Pons (tissue), 1 donor: ENCODE measurements at regions not wholly inside any gene's neighbourhood (a gene's known extent, or its start where the extent isn't known, plus 50 kb on each side); places are given as distances from the start of the nearest gene placed in this dataset.

Experiments used
- DNase-seq: peaks from one replicate; pipeline ENCODE4 v3.0.0-alpha.2; 2016; ENCODE audit warnings: low spot score

DNA sequence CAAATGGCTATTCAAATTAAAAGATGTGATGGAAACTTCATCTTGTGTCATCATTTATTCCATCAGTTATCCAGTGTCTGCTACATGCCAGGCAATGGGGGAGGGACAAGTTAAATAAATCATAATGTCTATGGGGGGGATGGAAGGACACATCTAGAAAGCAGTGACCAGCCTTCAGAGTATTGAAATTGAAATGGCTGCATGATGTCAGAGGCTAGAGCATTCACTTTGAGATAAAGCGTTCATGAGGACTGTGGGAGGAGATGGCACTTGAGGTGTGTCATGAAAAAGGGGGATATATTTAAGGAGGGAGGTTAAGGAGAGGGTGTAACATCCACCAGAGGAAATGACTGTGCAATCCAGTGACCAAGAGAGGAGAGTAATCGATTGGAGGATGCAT, 50.6 kb downstream of the SLIT2 start:
- DNase-seq = no peak

DNA sequence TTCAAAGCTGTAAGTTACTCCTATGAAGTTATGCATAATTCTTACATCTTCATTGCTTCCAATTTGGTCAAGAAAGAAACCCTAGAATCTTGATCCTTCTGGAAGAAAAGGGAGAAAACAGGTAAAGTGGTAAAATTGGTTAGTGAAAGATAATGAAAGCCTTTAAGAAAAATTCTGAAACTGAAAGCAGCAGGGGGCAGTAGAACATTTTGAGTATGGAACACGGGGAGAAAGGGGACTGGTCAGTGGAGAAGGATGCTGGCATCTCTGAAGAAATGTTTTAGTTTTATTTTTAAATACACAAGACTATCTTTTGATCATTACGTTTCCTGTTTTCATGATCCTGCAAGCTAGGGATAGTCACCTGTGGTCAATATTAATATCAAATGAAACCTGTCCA, 54.3 kb downstream of the SLIT2 start:
- DNase-seq = peak; percentile 87

GRCh38 chr4:20311856-20312255, 60.2 kb downstream of the SLIT2 start:
- DNase-seq = no peak

GRCh38 chr4:20313237-20314030, 61.7 kb downstream of the SLIT2 start:
- DNase-seq = no peak

- peak; percentile 73 for DNase-seq
Observed at GRCh38 chr4:20317424-20317985, 65.8 kb downstream of the SLIT2 start.

DNA sequence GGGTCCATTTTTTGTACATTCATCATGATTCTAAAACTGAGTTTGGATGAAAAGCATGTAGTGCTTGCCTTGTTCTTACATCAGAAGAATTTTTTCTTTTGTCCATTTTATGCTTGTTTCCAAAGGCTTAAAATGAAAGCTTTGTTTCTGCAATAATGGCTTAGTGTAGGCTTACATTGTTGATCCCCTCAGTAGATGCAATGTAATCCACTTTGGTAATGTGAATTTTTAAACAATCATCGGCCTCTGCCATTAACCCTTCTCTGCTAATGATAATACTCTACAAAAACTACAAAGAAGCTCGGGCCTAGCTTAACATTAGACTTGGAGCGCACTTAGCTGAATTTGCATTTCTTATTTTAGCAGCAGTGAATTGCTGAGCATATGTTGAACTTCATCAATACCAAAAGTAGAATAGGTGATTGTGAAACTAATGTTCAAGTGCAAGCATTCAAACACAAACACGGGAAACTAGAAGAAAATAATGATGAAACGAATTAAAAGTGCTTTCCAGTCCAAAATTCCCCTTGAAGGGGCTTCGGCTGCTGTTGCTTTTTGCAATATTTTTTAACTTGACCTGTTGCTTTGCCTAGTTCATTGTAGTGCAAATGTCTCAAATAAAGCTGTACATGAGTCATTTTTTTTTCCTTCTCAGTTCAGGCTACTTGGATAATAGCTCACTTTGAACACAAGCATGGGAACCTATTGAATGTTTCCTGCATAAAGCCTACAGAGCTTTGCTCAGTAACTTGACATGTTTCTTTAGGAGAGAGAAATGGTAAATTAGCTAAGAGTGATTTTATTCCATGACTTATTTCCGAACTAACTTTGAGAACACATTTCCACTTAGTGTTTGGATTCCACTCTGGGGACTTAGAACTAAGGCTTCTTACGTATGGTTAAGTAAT, 66.5 kb downstream of the SLIT2 start:
- peak; percentile 94 for DNase-seq

DNA sequence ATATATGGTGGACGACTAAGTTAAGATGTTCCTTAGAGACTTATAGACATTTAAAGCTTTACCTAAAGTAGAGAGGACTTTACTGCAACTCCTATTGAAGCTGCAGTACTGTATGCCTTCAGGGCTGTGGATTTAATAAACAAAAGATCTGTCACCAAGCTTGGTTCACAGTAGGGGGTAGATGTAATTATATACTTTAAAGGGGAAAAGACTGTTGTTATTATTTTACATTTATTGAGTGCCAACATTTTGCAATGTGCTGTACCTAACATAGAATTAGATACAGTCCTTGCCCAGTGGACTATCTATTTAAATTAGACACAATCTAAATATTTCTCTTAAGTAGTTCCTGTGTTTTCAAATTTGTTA, 67.2 kb downstream of the SLIT2 start:
- DNase-seq = no peak

DNA sequence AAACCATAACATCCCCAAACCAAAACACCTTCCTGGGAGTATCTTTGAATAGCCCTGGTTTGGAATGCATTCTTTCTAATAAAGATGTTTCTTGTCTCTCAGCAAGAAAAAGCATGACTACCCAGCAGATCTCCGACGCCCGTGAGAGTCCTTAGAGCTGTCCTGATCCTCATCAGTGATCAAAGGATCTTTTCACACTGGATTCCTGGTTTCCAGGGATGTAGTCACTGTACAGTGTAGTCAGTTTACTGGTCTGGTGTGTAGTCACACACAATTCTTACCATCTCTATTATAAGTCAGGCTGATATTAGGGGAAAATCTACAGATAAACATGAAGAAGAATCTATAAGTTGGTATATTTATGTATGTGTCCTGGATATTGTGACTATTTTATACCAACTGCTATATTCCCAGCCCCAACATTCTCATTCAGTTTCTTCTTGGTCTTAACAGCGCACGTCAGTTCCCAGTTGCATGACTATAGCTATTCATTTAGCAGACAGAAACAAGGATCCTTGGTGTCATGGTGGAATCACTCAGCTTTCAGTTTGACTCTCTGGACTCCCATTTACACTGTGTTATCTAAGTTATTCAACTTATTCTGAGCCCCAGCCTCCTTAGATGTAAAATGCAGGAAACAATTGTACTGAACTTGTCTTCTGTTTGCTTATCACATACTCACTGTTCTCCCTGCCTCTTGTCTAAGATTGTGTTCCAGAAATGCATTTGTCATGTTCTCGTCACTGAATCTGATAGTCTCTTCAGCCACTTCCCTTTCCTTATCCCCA, 68.3 kb downstream of the SLIT2 start:
- peak; percentile 56 for DNase-seq

DNA sequence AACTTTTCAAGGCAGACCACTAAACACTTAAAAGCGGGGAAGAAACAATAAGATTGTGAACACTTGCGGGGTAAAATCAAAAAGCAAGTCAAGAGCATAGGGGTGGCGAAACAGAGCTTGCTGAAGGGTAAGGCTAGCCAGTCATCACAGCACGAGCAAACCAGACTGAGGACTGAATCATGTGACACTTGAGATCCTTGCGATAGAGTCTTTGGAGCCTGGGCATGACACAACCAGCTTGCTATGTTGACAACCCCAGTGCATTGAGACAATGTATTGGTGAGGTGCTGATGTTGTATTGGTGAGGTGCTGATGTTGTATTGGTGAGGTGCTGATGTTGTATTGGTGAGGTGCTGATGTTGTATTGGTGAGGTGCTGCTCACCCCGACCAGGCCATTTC, 72.3 kb downstream of the SLIT2 start:
- no peak for DNase-seq

DNA sequence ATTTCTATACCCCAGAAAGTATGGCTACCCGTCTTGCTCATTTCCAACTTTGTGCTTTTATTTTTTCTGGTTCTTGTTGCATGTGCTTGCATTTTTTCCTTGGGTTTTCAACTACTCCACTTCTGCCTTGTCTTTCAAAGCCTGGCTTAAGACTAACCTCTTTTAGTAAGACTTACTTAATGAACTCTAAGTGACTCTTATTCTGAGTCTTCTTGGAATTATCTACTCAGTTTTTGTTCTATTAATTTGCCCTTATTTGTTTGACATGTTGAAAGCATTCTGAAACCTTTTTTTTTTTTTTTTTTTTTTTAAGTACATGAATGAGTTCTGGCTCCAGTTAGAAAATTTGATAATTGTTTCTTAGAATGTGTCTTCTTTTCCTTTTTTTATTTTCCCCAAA, 74.8 kb downstream of the SLIT2 start:
- DNase-seq = no peak

DNA sequence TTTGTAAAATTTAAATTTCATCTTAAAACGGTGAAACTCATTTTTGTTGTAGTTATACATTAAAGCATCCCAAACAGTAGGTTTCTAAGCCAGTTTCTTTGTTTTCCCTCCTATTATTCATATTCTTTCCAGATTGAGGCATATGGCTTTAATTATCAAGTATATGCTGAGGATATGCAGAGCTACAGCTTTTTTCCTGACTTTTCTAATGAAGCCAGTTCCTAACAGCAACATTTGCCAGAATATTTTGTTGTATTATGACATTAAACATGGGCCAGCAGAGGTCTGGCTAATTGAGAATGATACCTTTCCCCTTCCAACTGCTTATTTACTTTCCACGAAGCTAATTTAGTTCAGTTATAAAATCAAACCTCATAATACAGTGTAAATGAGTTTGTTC, 75.3 kb downstream of the SLIT2 start:
- no peak for DNase-seq

- DNase-seq = no peak
Observed at GRCh38 chr4:20327808-20328207, 76.1 kb downstream of the SLIT2 start.

DNA sequence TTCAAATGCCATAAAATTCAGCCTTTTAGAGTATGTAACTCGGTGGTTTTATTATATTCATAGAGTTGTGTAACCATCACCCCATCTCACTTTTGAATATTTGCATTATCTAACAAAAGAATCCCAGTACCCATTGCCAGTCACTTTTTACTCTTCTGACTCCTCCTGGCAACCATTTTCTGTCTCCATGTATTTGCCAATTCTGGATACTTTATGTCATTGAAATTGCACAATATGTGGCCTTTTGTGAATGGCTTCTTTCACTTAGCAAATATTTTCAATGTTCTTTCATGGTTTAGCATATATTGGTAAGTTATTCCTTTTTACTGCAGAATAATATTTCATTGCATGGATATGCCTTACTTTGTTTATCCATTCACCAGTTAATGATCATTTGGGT, 79.9 kb downstream of the SLIT2 start:
- DNase-seq = no peak

GRCh38 chr4:20333141-20333715, 81.5 kb downstream of the SLIT2 start:
- peak; percentile 47 for DNase-seq

- DNase-seq = no peak
Observed at GRCh38 chr4:20337261-20337664, 85.6 kb downstream of the SLIT2 start.

DNA sequence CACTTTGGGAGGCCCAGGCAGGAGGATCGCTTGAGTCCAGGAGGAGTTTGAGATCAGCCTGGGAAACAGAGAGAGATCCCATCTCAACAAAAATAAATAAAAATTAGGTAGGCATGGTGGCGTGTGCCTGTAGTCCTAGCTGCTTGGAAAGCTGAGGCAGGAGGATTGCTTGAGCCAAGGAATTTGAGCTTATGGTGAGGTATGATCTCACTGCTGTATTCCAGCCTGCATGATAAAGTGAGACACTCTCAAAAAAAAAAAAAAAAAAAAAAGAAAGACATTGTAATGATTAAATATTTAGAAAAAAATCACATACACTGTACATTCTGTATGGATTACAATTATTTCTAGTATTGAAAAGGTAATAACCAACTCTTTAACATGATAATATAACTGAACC, 87.1 kb downstream of the SLIT2 start:
- DNase-seq = no peak

DNA sequence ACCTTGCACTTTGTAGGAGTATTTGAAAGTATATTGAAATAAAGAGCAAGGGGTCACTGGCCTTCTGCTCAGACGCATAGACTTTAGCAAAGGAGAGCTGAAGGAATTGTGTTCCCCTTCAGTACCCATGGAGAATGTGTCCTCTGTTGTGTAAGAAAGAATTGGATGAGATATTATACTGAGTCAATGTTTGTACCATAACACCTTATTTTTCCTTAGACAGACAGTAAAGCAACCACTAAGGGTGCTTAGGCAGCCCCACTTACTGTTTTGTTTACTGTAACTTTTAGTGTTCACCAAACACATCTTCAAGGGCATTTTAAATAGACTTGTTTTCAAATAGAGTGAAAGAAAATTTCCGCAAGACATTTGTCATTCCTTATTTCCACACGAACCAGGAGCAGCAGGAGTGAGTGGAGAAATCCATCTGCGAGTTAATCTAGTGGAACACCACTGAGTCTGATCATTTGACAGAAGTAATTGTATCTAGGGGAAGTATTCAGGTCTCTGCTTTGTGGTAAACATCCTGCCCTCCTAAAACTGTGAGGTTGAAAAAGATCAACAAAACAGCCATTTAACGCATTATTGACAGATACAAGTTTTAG, 89.5 kb downstream of the SLIT2 start:
- no peak for DNase-seq

DNA sequence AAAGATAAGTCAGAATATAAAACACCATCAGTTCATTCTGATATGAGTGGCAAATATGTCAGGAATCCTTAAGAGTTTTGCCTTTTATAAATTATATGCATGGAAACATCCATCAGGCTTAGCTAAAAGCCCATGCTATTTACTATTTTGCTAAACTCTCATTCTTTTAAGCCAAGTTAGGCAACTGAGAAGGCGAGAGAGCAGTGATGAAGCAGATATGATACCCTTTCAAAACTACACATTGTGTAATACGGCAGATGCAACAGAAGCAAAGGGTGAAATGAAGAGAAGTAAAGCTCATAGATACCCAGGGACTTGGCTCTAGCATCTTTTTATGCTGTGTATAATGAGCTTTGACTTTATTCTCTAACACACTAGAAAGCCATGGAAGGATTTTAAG, 95.8 kb downstream of the SLIT2 start:
- DNase-seq = no peak

DNA sequence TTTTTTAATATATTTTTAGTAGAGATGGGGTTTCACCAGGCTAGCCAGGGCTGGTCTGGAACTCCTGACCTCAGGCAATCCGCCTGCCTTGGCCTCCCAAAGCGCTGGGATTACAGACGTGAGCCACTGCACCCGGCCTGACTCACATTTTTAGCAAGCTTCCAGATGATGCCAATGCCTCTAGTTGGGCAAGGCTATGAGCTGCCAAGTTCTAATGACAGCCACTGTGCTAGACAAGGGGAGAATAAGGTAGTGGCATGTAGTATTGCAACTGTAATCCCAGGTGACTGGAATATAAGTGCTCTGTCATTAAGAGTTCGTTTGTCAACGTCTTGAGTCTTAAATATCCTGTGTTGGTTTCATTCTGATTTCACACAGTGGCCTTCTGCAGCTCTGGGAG, 96.7 kb downstream of the SLIT2 start:
- DNase-seq = no peak

- DNase-seq = no peak
Observed at GRCh38 chr4:20351360-20352162, 99.9 kb downstream of the SLIT2 start.

DNA sequence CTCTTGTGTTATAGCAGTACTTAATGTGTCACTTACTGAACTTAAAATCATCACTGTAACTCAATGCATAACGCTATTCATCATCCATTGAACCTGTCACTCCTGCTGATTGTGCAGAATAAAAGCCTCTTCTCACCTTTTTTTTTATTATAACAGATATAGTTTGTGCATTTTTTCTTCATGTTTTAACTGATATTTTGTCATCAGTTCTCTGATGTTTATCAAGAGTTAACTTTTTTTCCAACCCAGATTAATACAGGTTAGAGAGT, 100.4 kb downstream of the SLIT2 start:
- DNase-seq = no peak
